ENCODE measurements at regions not wholly inside any gene's neighbourhood (a gene's known extent, or its start where the extent isn't known, plus 50 kb on each side); places are given as distances from the start of the nearest gene placed in this dataset.

GRCh38 chr3:184477940-184478339 lies 83.6 kb upstream of the EPHB3 start:
- TF ChIP-seq CTCF (conservative IDR thresholded peaks at IDR 0.05; ENCODE audit: low read depth in 2 of 2), result no peak
- no peak for TF ChIP-seq EZH2 (IDR thresholded peaks at IDR 0.05; ENCODE audit: low read depth, unreplicated experiment)
- TF ChIP-seq NANOG (IDR thresholded peaks at IDR 0.05; ENCODE audit: borderline replicate concordance), result no peak
- no peak for TF ChIP-seq POLR2AphosphoS5 (IDR thresholded peaks at IDR 0.05; ENCODE audit: low read depth)
- no peak for TF ChIP-seq STAT1 (IDR thresholded peaks at IDR 0.05; ENCODE audit: unreplicated experiment)
- TF ChIP-seq EZH2phosphoT487 (IDR thresholded peaks at IDR 0.05; ENCODE audit: unreplicated experiment), result no peak
- TF ChIP-seq ZNF331 (CRISPR knock-in tag; IDR thresholded peaks at IDR 0.05; ENCODE audit: low read depth), result no peak
- TF ChIP-seq REST (IDR thresholded peaks at IDR 0.05; ENCODE audit: unreplicated experiment), result no peak
- no peak for TF ChIP-seq CREB1 (CRISPR knock-in tag; IDR thresholded peaks at IDR 0.05; ENCODE audit: low read depth)
- no peak for TF ChIP-seq ETS1 (IDR thresholded peaks at IDR 0.05)

Data from GM23338 (cell line).